GM19035 (cell line): ENCODE measurements at regions not wholly inside any gene's neighbourhood (a gene's known extent, or its start where the extent isn't known, plus 50 kb on each side); places are given as distances from the start of the nearest gene placed in this dataset.

Source experiments
- ATAC-seq: cut with Tn5 transposase; IDR thresholded peaks from one replicate; pipeline ENCODE4 v1.9.1; 2021; ENCODE audit not compliant: unreplicated experiment

DNA sequence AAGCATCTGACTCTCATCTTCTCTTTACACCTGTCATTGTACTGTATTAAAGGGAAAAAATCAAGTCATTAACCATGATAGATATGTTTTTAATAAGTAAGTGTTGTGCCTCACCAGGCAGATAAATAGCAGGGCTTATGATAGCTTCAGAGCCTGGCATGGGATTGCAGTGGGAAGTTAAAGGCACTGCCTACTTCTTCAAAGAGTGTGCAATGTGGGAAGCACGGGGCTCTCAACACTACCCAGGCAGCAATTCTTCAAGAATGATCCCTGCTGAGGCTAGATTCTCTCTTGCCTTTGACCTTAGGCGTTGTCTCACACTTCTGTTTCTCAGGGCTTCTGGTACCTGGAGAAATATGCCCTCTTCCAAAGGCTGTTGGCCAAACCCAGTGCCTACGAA lies 297.3 kb downstream of the MAF start:
- no peak for ATAC-seq

DNA sequence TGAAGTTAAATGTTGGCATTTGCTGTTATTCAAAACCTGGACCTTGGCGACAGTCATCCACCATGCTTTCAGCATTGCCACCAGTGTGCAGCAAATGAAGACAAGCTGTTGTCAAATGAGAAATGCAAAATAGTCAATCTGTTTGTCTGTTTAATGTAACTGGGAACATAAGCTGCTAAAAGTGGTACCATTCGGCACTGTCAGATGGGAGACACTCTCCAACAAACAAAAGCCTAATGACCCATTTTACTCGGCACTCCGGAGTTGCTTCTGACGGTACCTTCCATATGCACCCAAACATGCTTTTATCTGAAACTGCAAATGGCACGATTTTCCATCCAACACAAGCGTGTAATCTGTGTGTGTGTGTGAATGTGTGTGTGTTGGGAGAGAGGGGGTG lies 297.8 kb downstream of the MAF start:
- ATAC-seq = no peak

DNA sequence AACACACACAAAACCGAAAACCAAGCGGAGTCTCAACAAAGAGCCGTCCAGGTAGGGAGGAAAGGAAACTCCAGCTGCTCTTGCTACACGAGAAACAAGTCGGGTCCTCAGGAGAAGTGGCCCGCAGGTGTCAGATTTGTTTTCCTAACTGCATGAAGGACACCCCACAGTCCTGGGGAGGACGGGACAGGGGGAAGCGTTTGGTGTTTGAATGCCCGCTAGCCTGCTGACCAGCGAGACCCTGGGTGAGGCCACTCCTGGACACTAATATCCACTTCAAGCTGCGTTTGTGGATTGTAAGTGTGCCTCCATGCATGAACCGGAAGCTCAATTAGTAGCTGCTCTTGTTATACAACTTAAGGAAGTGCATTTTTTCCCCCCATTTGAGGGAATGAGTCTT lies 299.5 kb downstream of the MAF start:
- ATAC-seq = no peak

DNA sequence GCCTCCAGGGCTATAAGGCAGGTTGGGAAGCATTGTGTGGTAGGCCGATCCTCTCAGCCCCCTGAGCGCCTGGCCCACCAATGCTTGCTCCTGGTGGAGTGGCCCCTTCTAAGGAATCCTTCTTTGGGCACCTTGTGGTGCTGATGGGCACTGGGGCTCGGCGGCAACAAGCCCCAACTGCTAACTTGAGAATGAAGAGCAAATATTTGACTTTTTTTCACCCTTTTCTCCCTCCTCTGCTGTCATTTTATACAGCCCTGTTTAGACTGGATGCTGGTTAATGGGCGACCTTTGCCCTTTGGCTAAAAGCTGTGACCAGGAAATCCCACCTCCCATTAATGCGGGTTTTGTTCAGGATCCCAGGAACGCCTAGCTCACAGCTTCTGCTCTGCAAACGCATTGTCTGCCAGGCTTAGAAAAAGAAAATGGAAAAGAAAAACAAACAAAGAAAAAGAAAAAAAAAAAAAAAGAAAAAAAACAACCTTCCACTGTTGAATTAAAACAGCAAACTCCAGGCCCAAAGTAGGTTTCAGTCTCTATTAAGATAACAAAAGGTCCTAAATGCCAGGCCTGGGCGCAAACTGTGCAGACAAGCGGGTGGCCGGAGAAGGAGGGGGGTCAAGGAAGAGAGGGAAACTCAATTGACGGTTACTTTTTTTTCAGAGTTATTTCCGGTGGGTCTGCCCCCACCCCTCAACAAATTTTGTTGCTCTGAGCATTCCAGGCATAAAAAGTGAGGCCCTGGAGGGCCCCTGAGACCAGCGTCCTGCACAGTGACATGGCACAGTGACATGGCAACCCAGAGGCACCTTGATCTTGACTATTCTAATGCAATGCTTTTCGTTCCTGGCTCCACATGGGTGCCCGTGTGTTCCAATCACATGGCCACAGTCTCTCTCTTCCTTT lies 301.4 kb downstream of the MAF start:
- no peak for ATAC-seq

DNA sequence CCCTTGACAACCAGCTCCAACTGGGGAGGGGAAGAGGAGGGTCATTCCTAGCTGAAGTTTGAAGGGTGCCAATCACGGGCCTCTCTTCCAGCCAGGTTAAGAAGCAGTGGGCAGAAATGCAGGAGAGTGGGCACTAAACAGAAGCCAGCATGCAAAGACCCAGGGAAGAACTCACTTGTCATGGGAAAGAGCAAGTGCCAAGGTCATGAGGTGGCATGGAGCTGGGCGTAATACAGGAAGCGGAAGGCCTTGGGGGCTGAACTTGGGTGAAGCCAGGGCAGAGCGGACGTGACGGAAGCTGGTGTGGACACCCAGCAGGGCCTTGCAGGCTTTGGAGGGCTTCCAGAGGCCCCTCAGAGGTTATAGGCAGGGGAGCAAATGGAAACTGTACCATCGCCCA lies 302.1 kb downstream of the MAF start:
- no peak for ATAC-seq

DNA sequence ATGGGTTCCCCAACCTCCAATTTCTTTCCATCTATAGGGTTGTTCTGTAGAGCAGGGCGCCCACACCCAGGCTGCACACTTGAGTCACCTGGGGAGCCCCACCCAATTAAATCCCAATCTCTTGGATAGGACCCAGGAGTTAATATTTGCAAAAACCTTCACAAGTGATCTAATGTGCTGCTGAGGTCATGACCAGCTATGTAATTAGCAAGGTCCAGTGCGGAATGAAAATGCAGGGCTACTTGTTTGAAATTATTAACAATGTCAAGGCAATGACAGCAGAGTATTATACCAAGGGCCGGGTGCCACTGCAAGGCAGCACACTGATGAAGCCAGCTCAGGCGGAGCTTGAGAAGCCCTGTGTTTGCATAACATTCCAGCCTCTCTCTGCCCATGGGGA lies 302.7 kb downstream of the MAF start:
- no peak for ATAC-seq

DNA sequence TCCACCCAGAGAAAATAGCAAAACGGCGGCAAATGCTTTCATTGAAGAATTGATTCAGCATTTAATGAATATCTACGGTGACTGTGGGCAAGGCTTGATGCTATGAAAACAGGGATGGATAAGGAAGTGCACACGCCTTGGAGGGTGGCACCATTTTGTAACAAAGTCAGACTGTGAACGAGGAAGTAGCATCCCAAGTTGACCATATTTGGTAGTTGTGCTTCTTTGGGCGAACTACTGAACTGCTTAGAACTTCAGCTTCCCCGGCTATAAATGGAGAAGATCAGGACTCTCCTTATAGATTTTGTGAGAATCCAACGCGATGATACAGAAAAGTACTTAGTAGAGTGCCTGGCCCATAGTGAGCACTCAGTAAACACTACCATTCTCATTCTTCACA lies 303.2 kb downstream of the MAF start:
- no peak for ATAC-seq

DNA sequence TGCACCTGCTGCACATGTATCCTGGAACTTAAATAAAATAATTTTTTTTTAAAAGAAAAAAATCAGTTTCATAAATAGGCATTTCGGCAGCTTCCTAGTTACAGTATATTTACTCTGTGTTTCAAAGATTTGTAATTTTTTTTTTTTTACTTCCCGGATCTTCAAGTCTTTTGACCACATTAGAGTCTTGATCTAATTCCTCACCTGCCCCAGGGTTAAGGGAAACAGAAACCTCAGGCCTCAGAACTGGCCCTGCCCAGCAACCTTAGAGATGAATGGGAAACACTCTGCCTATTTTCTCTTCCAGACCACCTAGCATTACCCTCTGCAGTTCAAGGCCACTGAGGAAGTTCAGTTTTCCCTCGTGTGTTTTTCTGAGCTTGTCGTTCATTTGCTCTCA lies 304.0 kb downstream of the MAF start:
- ATAC-seq = no peak

DNA sequence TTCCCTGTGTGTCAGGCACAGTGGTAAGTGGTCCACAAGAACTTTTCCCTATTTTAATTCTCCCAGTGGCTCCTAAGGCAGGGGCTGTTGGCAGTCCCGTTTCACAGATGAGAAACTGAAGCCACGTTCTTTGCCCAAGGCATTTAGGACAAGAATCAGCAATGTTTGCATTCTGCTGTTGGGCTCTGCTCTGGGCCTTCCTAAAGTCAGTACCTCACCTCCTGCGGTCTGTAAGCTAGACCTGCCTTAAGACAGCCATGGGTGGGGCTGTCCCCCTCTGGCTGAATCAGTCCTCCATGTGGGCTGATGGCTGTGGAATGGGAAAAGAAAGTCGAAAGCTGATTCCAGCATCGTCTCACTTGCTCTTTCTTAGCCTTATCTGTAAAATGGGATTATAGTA lies 304.8 kb downstream of the MAF start:
- ATAC-seq = no peak

DNA sequence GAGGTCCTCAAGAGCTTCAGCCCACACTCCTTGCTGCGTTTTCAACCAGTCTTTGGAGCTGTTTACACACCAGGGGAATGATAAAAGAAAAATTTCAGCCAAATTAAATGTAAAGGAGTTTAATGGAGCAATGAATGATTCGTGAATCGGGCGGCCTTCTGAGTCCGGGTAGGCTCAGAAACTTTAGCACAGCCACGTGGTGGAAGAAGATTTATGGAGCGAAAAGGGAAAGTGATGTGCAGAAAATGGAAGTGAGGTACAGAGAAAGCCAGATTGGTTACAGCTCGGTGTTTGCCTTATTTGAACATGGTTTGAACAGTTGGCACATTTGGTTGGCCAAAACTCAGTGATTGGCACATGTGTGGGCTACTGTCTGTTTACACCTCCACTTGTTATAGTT lies 305.4 kb downstream of the MAF start:
- no peak for ATAC-seq

DNA sequence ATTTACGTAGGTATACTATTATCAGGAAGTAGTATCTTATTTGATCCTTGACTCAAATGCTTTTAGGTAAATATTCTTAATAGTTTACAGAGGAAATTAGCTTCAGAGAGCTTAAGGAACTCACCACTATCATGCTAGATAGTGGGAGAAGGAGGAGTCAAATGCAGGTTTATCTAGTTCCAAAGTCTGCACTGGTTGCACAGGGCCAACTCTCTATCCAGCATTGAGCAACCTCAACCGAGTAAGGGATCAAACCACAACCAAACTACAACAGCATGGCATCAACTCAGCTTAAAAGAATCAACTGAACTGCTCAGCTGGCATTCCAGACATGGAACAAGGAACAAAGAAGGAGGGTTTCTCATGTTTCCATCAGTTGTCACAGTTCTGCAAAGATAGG lies 306.0 kb downstream of the MAF start:
- ATAC-seq = no peak

DNA sequence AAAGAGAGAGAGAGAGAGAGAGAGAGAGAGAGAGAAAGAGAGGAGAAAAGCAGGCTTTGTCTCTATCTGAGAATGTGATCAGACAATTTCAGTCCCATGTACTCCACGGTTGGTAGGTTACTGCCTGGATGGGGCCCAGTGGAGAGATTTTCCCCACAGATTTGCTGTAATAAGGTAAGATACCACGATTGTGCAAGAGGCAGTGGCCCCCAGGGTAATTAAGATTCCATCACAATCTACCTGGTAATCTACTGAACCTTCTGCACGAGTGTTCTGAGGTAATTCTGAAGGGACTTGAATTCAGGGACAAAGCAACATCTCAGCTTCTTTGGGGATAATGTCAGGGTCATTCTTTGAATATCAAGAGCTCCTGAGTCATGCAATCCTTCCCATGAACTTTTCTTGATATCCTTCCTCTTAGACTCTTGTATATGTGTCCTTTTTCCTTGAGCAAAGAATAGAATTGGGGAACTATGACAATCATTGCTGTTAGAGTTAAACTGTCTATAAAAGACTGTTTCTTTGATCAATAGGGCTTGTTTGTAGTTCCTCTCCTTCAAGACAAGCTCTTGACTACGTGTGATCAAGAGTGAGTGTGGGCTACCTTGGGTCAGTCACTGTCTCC lies 306.6 kb downstream of the MAF start:
- ATAC-seq = no peak

DNA sequence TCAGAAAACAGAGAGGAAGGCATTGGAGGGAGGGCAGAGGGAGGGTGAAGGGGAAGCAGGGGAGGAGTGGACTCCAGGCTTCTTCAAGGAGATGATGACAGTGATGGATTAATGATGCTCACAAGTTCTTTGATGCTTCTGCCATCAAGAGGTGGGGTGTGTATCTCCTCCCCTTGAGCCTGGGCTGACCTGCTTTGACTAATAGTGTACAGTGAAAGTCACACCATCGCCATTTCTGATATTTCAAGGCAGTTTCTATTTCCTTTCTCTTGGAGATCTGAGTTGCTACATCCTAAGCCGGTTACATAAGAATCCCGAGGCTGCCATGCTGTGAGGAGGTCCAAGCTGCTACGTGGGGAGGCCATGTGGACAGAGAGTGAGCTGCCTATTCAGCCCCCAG lies 312.5 kb downstream of the MAF start:
- ATAC-seq = no peak

DNA sequence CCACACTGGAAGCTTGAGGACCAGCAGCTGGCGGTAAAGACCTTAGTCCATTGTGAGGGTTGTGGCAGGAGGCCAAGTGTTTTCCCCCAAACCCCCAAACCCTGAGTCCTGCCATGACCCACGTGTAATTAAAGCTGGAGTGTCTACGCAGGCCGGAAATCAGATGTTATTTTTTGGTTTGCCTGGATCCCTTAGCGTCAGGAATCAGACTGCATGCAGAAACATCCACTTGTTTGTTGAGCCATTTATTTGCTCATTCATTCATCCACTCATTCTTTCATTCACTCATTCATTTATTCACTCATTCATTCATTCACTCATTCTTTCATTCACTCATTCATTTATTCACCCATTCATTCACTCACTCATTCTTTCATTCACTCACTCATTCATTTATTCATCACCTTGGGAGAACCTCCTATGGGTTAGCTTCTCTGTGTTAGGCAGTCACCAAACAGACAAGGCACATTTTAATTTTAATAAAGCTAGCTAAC lies 313.1 kb downstream of the MAF start:
- no peak for ATAC-seq

DNA sequence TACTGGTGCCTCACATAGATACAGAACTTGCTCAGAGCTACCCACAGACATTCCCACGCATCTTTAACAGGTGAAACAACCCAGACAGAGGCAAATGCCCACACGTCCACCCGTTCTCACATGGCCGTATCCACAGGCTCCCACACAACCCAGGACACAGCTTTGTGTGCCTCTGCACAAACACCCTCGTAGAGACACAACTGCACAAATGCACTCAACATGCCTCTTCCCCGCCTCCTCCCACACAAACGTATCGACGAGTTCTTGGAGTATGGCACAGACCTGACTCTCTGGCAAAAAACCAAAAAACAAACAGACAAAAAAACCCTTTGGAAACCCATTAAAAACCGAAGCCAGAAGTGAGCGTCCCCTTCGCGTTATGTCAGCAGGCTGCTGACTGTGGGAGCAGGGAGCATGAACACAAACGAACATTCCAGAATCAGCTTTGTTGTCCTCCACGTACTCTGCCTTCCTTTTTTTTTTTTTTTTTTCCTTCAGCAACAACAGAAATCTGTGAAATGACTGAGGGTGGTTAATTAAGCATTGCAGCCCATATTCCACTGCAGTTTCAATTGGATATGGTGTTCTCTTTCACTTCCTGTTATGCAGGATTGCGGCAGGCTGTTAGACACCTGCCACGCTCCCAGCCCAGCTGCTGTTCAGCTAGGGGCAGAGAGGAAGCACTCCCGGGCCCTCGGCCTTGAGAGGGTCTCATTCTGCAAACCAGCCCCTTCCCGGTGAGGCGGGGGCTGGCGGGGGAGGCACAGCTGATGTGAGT lies 313.7 kb downstream of the MAF start:
- peak; percentile 88 for ATAC-seq

DNA sequence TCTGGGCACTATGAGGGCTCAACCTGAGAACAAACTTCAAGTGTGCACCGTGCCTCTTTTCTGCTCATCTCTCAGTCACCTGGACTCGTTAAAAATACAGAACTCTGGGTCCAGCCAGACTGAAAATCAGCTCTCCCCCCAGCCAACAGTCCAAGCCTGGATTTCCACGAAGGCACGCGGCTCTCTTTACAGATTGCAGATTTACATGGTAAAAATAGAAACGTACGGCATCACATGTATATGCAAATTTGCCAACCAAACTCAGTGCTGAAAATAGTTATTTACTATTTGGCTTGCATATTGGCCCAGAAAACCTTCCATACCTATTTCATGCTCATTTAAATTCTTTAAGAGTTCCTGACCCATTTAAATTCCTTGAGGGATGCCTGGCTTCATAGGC lies 315.8 kb downstream of the MAF start:
- ATAC-seq = no peak

DNA sequence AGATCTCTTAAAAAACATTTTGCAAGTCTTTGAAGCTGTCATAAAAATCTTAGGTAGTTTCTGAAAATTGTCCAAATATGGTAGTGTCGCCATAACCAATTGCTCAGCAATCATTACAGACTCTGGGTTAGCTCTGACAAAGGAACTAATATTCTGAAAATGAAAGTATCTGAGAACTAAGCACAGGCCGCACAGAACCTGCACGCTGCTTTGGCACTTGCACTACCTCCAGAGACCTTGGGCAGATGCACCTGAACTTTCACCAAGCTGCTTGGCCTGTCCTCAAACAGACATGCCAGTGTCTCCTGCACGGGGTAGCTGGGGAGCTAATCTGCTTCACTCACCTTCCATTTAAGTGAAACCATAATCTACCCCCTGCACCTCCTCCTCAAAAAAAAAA lies 317.0 kb downstream of the MAF start:
- no peak for ATAC-seq

DNA sequence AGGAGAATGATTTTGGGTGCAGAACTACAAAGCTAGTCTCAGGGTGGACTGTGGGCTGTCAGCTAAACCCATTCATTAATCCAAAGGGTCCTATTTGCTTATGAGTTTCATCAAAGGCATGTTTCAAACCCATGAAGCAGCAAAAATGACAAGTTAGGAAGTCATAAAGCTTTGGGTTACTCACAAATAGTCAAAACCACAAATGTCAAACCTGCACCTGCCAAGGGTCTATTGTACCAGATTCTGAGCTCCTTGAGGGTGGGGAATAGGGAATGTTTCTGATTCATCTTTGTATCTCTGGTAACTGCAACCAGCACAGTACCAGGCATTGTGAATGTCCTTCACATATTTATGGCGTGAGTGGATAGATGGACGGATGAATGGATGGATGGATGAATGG lies 317.7 kb downstream of the MAF start:
- ATAC-seq = no peak

DNA sequence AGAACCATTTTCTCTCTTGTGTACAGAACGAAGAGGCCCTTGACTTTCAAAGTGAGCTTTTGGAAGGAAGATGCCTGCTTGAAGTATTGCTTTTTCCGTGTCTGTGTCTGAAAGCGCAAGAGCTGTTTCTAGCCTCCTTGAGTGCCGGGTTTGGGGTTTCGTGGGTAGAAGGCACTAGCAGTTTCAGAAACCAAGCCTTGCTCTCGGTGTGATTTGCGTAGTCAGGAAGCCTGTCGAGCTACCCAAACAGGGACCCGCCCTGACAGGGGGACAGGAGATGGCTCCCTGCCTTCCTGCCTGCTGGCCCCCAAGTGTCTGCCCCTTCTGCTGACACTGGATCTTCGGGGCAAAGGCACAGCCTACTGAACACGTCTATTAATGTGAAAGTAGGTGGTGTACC lies 322.0 kb downstream of the MAF start:
- ATAC-seq = peak; percentile 59

DNA sequence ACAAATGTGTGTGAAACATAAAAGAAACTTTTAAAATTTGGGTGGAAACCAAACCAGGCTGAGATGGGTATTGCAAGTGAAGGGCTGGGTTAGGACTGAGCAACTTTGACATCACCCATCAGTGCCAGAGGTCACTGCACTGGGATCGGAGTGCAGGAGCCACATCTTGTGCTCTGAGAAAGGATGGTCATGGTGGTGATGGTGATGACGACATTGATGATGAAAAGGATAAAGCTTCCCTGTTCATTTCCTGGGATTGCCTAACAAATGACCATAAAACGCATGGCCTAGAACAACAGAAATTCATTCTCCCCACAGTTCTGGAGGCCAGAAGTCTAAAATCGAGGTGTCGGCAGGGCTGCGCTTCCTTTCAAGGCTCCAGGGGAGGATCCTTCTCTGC lies 324.0 kb downstream of the MAF start:
- no peak for ATAC-seq

DNA sequence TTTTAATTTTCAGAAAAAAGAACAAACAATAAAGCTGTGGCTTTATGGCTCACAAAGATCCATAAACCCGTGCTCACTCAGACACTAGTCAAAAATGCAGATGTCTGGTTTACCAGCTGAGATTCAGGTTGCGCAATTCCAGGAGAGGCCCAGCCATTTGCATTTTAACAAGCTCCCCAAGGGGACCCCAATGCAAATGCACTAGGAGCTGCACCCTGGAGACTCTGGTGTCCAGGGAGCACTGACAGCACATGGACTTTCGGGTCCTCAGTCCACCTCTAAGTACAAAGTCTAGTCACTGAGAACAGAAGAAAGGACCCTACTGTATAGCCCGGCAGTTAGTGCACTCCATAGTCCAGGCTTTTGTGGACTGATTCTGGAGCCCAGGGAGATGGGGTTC lies 326.3 kb downstream of the MAF start:
- no peak for ATAC-seq

DNA sequence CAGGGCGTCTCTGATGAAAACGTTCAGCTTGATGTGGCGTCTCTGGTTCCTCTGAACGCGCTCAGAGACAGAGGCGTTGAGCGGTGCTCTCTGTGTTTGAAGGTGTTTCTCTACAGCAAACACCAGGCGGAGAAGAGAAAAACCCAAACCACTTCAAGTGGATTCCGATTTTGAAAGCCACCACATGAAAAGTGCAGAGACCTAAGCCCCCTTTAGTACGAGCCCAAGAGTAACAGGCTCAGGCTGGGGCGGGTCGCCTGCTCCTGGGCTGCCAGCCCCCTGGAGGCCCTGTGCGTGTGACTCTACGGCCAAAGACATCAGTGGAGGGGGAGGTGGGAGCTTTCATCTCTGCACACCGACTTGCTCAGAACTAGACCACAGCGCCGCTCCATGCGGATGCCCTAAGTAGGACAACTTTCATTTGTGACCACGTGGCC lies 328.4 kb downstream of the MAF start:
- ATAC-seq = no peak
